Adrenal gland (tissue), 5 donors: ENCODE measurements at regions not wholly inside any gene's neighbourhood (a gene's known extent, or its start where the extent isn't known, plus 50 kb on each side); places are given as distances from the start of the nearest gene placed in this dataset.

Experiments used
- POLR2A ChIP-seq, 2 donors: fragments of 450-650 bp; IDR thresholded peaks; one replicate each; pipeline ENCODE4 v1.6.1; 2017; ENCODE audit warnings: antibody characterized with exemption in 2 of 2, mild to moderate bottlenecking in 2 of 2, moderate library complexity in 1 of 2
- TF ChIP-seq, protein P1 (sequence below), 6 experiments: fragments of 450-650 bp in 4 of 6; fragments of 200-600 bp in 2 of 6; sonication (generic) in 1 of 6; IDR thresholded peaks; 1 replicate in 5 of 6; 2 replicates in 1 of 6; pipeline versions ENCODE4 v1.5.1 to v1.8.0; 2016 to 2021; ENCODE audit warnings: antibody characterized with exemption in 6 of 6, mild to moderate bottlenecking in 2 of 6, moderate library complexity in 1 of 6
- donor health status: DM: no; HTN: no; CAD: no.

- TF ChIP-seq, protein P1, sequence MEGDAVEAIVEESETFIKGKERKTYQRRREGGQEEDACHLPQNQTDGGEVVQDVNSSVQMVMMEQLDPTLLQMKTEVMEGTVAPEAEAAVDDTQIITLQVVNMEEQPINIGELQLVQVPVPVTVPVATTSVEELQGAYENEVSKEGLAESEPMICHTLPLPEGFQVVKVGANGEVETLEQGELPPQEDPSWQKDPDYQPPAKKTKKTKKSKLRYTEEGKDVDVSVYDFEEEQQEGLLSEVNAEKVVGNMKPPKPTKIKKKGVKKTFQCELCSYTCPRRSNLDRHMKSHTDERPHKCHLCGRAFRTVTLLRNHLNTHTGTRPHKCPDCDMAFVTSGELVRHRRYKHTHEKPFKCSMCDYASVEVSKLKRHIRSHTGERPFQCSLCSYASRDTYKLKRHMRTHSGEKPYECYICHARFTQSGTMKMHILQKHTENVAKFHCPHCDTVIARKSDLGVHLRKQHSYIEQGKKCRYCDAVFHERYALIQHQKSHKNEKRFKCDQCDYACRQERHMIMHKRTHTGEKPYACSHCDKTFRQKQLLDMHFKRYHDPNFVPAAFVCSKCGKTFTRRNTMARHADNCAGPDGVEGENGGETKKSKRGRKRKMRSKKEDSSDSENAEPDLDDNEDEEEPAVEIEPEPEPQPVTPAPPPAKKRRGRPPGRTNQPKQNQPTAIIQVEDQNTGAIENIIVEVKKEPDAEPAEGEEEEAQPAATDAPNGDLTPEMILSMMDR (IDR thresholded peaks at IDR 0.05), result no peak
- TF ChIP-seq POLR2A (IDR thresholded peaks at IDR 0.05), result no peak
These were observed 285.1 kb downstream of the SPRY2 start for GRCh38 chr13:80055847-80056246.
